C4-2B (cell line): ENCODE measurements at regions not wholly inside any gene's neighbourhood (a gene's known extent, or its start where the extent isn't known, plus 50 kb on each side); places are given as distances from the start of the nearest gene placed in this dataset.

Source experiments
- CTCF ChIP-seq: fragments of 450-650 bp; conservative IDR thresholded peaks from 2 replicates; pipeline ENCODE4 v1.5.1; 2017; ENCODE audit warnings: mild to moderate bottlenecking
- ZFX ChIP-seq: fragments of 450-650 bp; IDR thresholded peaks from 2 replicates; pipeline ENCODE4 v1.6.1; 2017

GRCh38 chr10:59037018-59037389 lies 139.4 kb upstream of the PHYHIPL start:
- no peak for TF ChIP-seq CTCF
- no peak for TF ChIP-seq ZFX
